Esophagus squamous epithelium (tissue), 5 donors: ENCODE measurements at regions not wholly inside any gene's neighbourhood (a gene's known extent, or its start where the extent isn't known, plus 50 kb on each side); places are given as distances from the start of the nearest gene placed in this dataset.

Source experiments
- DNase-seq: peaks from one replicate; lab custom pipeline; 2025; lab: John Stamatoyannopoulos, UW
- H3K27ac ChIP-seq, 4 donors: fragments of 200-600 bp; sonication (generic); one replicate each; pipeline ENCODE4 v1.5.1; 2016 to 2019; ENCODE audit warnings: mild to moderate bottlenecking in 1 of 4
- H3K27me3 ChIP-seq, 4 donors: fragments of 200-600 bp; sonication (generic); 1 replicate in 3 of 4; 2 replicates in 1 of 4; pipeline versions ENCODE4 v1.5.1 to v1.6.0; 2017 to 2021; ENCODE audit warnings: antibody characterized with exemption in 1 of 4
- H3K36me3 ChIP-seq, 3 donors: fragments of 200-600 bp; sonication (generic); one replicate each; pipeline ENCODE4 v1.5.1; 2016 to 2019
- H3K4me1 ChIP-seq, 3 donors: fragments of 200-600 bp; sonication (generic); one replicate each; pipeline ENCODE4 v1.5.1; 2017 to 2019
- H3K4me3 ChIP-seq, 4 donors: fragments of 200-600 bp; sonication (generic); 1 replicate in 3 of 4; 2 replicates in 1 of 4; pipeline ENCODE4 v1.5.1; 2016 to 2019; ENCODE audit warnings: mild to moderate bottlenecking in 2 of 4, moderate library complexity in 1 of 4
- H3K9me3 ChIP-seq, 3 donors: fragments of 200-600 bp; sonication (generic); one replicate each; pipeline ENCODE4 v1.5.1; 2016 to 2019
- CTCF ChIP-seq, 6 experiments: fragments of 450-650 bp in 4 of 6; fragments of 200-600 bp in 2 of 6; sonication (generic) in 2 of 6; IDR thresholded peaks; one replicate each; pipeline ENCODE4 v1.5.1; 2016 to 2019; ENCODE audit warnings: antibody characterized with exemption in 6 of 6, mild to moderate bottlenecking in 4 of 6, moderate library complexity in 4 of 6
- POLR2A ChIP-seq, 4 donors: fragments of 450-650 bp; IDR thresholded peaks; one replicate each; pipeline ENCODE4 v1.6.1; 2017; ENCODE audit warnings: antibody characterized with exemption in 4 of 4, mild to moderate bottlenecking in 4 of 4, moderate library complexity in 3 of 4
- WGBS, 2 donors: methylation state at CpG; one replicate each; pipeline ENCODE4 v1.1.5; 2018; 5-methylcytosine and 5-hydroxymethylcytosine counted together
- intact Hi-C: fragments of 100-400 bp; cut with DNase I; formaldehyde crosslinking; loops from one replicate; pipeline ENCODE4 v1.15.0; 2022
- donor health status: DM: yes; HTN: yes; CAD: no.

- peaks cover 0 to 5% (median 0%) of the 10 kb centered on the region in 4 donors for H3K27me3 ChIP-seq
- no peak for DNase-seq
- intact Hi-C loops: no loop called here
- peaks cover 0 to 11% (median 6%) of the 10 kb centered on the region in 3 donors for H3K9me3 ChIP-seq
- no peak overlapping the region for H3K4me3 ChIP-seq
- no peaks in the 10 kb centered on the region for H3K4me1 ChIP-seq
- no peak overlapping the region for H3K27ac ChIP-seq
- no peaks in the 10 kb centered on the region for H3K36me3 ChIP-seq
- TF ChIP-seq CTCF (IDR thresholded peaks at IDR 0.05) (no peak), POLR2A (IDR thresholded peaks at IDR 0.05) (no peak)
- 60% methylated on average over 1 of the region's 11 CpGs; no CpG with 5 or more reads in 1 of the 2 donors for WGBS, 2 donors
Measured at GRCh38 chr16:11435576-11435975, 90.3 kb downstream of the RMI2 start.

- H3K36me3 ChIP-seq: no peaks in the 10 kb centered on the region
- peaks cover 0 to 5% (median 0%) of the 10 kb centered on the region in 4 donors for H3K27me3 ChIP-seq
- 67 to 72% methylated on average over 3 to 5 of the region's 5 CpGs for WGBS, 2 donors
- no peak overlapping the region for H3K27ac ChIP-seq
- intact Hi-C loops: no loop called here
- DNase-seq: no peak
- H3K9me3 ChIP-seq: peaks cover 0 to 20% (median 9%) of the 10 kb centered on the region in 3 donors
- no peaks in the 10 kb centered on the region for H3K4me1 ChIP-seq
- TF ChIP-seq POLR2A (IDR thresholded peaks at IDR 0.05): no peak
- TF ChIP-seq CTCF (IDR thresholded peaks at IDR 0.05): no peak
- no peak overlapping the region for H3K4me3 ChIP-seq
Measured at GRCh38 chr16:11437069-11437468, 91.8 kb downstream of the RMI2 start.

GRCh38 chr16:11439790-11440656 lies 94.8 kb downstream of the RMI2 start:
- WGBS, 2 donors: 91 to 92% methylated on average over 4 of the region's 4 CpGs
- no peaks in the 10 kb centered on the region for H3K4me1 ChIP-seq
- H3K27ac ChIP-seq: no peak overlapping the region
- no peak for TF ChIP-seq CTCF (IDR thresholded peaks at IDR 0.05)
- no peak for TF ChIP-seq POLR2A (IDR thresholded peaks at IDR 0.05)
- no peak for DNase-seq
- H3K4me3 ChIP-seq: no peak overlapping the region
- H3K36me3 ChIP-seq: no peaks in the 10 kb centered on the region
- peaks cover 0 to 5% (median 0%) of the 10 kb centered on the region in 4 donors for H3K27me3 ChIP-seq
- H3K9me3 ChIP-seq: peaks cover 0 to 20% (median 9%) of the 10 kb centered on the region in 3 donors
- intact Hi-C loops: no loop called here

- Histone ChIP-seq H3K4me1 (no peaks in the 10 kb centered on the region), H3K36me3 (no peaks in the 10 kb centered on the region), H3K9me3 (peaks cover 0 to 20% (median 9%) of the 10 kb centered on the region in 3 donors), H3K27ac (no peak overlapping the region), H3K4me3 (no peak overlapping the region), H3K27me3 (peaks cover 0 to 3% (median 0%) of the 10 kb centered on the region in 4 donors)
- WGBS, 2 donors: 86 to 91% methylated on average over 4 to 7 of the region's 7 CpGs
- intact Hi-C loops: no loop called here
- no peak for TF ChIP-seq POLR2A (IDR thresholded peaks at IDR 0.05)
- TF ChIP-seq CTCF (IDR thresholded peaks at IDR 0.05): no peak
- DNase-seq: no peak
Measured at GRCh38 chr16:11440657-11441012, 95.4 kb downstream of the RMI2 start.

- no peaks in the 10 kb centered on the region for H3K36me3 ChIP-seq
- H3K27ac ChIP-seq: no peak overlapping the region
- no peak for DNase-seq
- intact Hi-C loops: no loop called here
- TF ChIP-seq CTCF (IDR thresholded peaks at IDR 0.05) (no peak), POLR2A (IDR thresholded peaks at IDR 0.05) (no peak)
- H3K4me3 ChIP-seq: no peak overlapping the region
- H3K27me3 ChIP-seq: no peaks in the 10 kb centered on the region
- WGBS, 2 donors: 77 to 85% methylated on average over 7 of the region's 7 CpGs
- H3K4me1 ChIP-seq: no peaks in the 10 kb centered on the region
- H3K9me3 ChIP-seq: peaks cover 0 to 11% (median 4%) of the 10 kb centered on the region in 3 donors
Measured at GRCh38 chr16:11445486-11445885, 100.2 kb downstream of the RMI2 start.
